ENCODE measurements at regions not wholly inside any gene's neighbourhood (a gene's known extent, or its start where the extent isn't known, plus 50 kb on each side); places are given as distances from the start of the nearest gene placed in this dataset.

GRCh38 chr5:33205079-33205478 is 235.7 kb upstream of the TARS1 start:
- 72 to 80% methylated on average over 3 of the region's 3 CpGs for WGBS, 2 experiments (ENCODE audit: insufficient coverage in 1 of 2, insufficient read length in 1 of 2)
- no peak for DNase-seq
- Histone ChIP-seq H3K9me3 (ENCODE audit: control insufficient read depth, low read length) (peaks cover 5% of the 10 kb centered on the region), H3K4me3 (ENCODE audit: low read length) (no peak overlapping the region), H3K9ac (ENCODE audit: extremely low read depth, low read length, poor library complexity, severe bottlenecking) (no peak overlapping the region), H3K27me3 (ENCODE audit: control insufficient read depth, insufficient read depth, low read length, poor library complexity, severe bottlenecking) (no peaks in the 10 kb centered on the region), H3K27ac (ENCODE audit: low read depth, low read length) (no peak overlapping the region), H3K4me1 (ENCODE audit: control insufficient read depth, insufficient read depth, low read length) (no peaks in the 10 kb centered on the region), H3K36me3 (ENCODE audit: control insufficient read depth, insufficient read depth, low read length) (no peaks in the 10 kb centered on the region)
- H3K27ac Mint-ChIP-seq, result no peak overlapping the region
- H3K27me3 Mint-ChIP-seq (ENCODE audit: insufficient read depth), result peaks cover 12% of the 10 kb centered on the region
- H3K4me1 Mint-ChIP-seq, result no peaks in the 10 kb centered on the region
- TF ChIP-seq CTCF (conservative IDR thresholded peaks at IDR 0.05), result no peak
- no peaks in the 10 kb centered on the region for H3K36me3 Mint-ChIP-seq (ENCODE audit: low read depth)
- H3K4me3 Mint-ChIP-seq, result no peak overlapping the region
- H3K9me3 Mint-ChIP-seq, result peaks cover 16% of the 10 kb centered on the region

- Mint-ChIP-seq H3K36me3 (ENCODE audit: low read depth) (no peaks in the 10 kb centered on the region), H3K4me3 (no peak overlapping the region), H3K9me3 (peaks cover 16% of the 10 kb centered on the region), H3K4me1 (no peaks in the 10 kb centered on the region), H3K27ac (no peak overlapping the region), H3K27me3 (ENCODE audit: insufficient read depth) (peaks cover 12% of the 10 kb centered on the region)
- no peak overlapping the region for H3K9ac ChIP-seq (ENCODE audit: extremely low read depth, low read length, poor library complexity, severe bottlenecking)
- H3K4me1 ChIP-seq (ENCODE audit: control insufficient read depth, insufficient read depth, low read length), result no peaks in the 10 kb centered on the region
- no peak overlapping the region for H3K27ac ChIP-seq (ENCODE audit: low read depth, low read length)
- DNase-seq, result no peak
- no peak overlapping the region for H3K4me3 ChIP-seq (ENCODE audit: low read length)
- no peaks in the 10 kb centered on the region for H3K27me3 ChIP-seq (ENCODE audit: control insufficient read depth, insufficient read depth, low read length, poor library complexity, severe bottlenecking)
- peaks cover 5% of the 10 kb centered on the region for H3K9me3 ChIP-seq (ENCODE audit: control insufficient read depth, low read length)
- WGBS, 2 experiments (ENCODE audit: insufficient coverage in 1 of 2, insufficient read length in 1 of 2), result 95 to 100% methylated on average over 1 of the region's 1 CpG
- H3K36me3 ChIP-seq (ENCODE audit: control insufficient read depth, insufficient read depth, low read length), result no peaks in the 10 kb centered on the region
- no peak for TF ChIP-seq CTCF (conservative IDR thresholded peaks at IDR 0.05)
Measured at GRCh38 chr5:33205727-33206410, 234.9 kb upstream of the TARS1 start.

- H3K9ac ChIP-seq (ENCODE audit: extremely low read depth, low read length, poor library complexity, severe bottlenecking), result no peak overlapping the region
- TF ChIP-seq CTCF (conservative IDR thresholded peaks at IDR 0.05), result no peak
- H3K4me3 ChIP-seq (ENCODE audit: low read length), result no peak overlapping the region
- peaks cover 5% of the 10 kb centered on the region for H3K9me3 ChIP-seq (ENCODE audit: control insufficient read depth, low read length)
- no peaks in the 10 kb centered on the region for H3K36me3 ChIP-seq (ENCODE audit: control insufficient read depth, insufficient read depth, low read length)
- peaks cover 12% of the 10 kb centered on the region for H3K27me3 Mint-ChIP-seq (ENCODE audit: insufficient read depth)
- H3K36me3 Mint-ChIP-seq (ENCODE audit: low read depth), result no peaks in the 10 kb centered on the region
- no peak overlapping the region for H3K4me3 Mint-ChIP-seq
- WGBS, 2 experiments (ENCODE audit: insufficient coverage in 1 of 2, insufficient read length in 1 of 2), result 96 to 100% methylated on average over 2 to 3 of the region's 3 CpGs
- no peak overlapping the region for H3K27ac Mint-ChIP-seq
- no peaks in the 10 kb centered on the region for H3K4me1 Mint-ChIP-seq
- peaks cover 16% of the 10 kb centered on the region for H3K9me3 Mint-ChIP-seq
- H3K27ac ChIP-seq (ENCODE audit: low read depth, low read length), result no peak overlapping the region
- no peaks in the 10 kb centered on the region for H3K4me1 ChIP-seq (ENCODE audit: control insufficient read depth, insufficient read depth, low read length)
- H3K27me3 ChIP-seq (ENCODE audit: control insufficient read depth, insufficient read depth, low read length, poor library complexity, severe bottlenecking), result no peaks in the 10 kb centered on the region
- DNase-seq, result no peak
Measured at GRCh38 chr5:33206962-33207506, 233.7 kb upstream of the TARS1 start.
